Type B pancreatic cell (in vitro differentiated cells): ENCODE measurements at regions not wholly inside any gene's neighbourhood (a gene's known extent, or its start where the extent isn't known, plus 50 kb on each side); places are given as distances from the start of the nearest gene placed in this dataset.

Experiments used
- DNase-seq: peaks from one replicate; pipeline ENCODE4 v3.0.0; 2021; ENCODE audit warnings: mixed read lengths; ENCODE audit not compliant: unreplicated experiment; ENCODE audit errors: extremely low spot score
- H3K27ac Mint-ChIP-seq: 2 replicates; pipeline ENCODE4 v1.8.0; 2021; ENCODE audit warnings: mild to moderate bottlenecking, mixed read lengths
- H3K27me3 Mint-ChIP-seq: 2 replicates; pipeline ENCODE4 v1.8.0; 2021; ENCODE audit warnings: mixed read lengths
- H3K36me3 Mint-ChIP-seq: 2 replicates; pipeline ENCODE4 v1.8.0; 2021; ENCODE audit warnings: mixed read lengths
- H3K4me1 Mint-ChIP-seq: one replicate; pipeline ENCODE4 v1.8.0; 2021; ENCODE audit warnings: mixed read lengths; ENCODE audit not compliant: unreplicated experiment
- H3K4me3 Mint-ChIP-seq: 2 replicates; pipeline ENCODE4 v1.8.0; 2021; ENCODE audit warnings: mild to moderate bottlenecking, mixed read lengths
- H3K9me3 Mint-ChIP-seq: 2 replicates; pipeline ENCODE4 v1.8.0; 2021; ENCODE audit warnings: mixed read lengths
- CTCF ChIP-seq: fragments of 200-600 bp; sonication (generic); conservative IDR thresholded peaks from 2 replicates; pipeline ENCODE4 v1.5.0; 2021; ENCODE audit warnings: antibody characterized with exemption, mild to moderate bottlenecking

DNA sequence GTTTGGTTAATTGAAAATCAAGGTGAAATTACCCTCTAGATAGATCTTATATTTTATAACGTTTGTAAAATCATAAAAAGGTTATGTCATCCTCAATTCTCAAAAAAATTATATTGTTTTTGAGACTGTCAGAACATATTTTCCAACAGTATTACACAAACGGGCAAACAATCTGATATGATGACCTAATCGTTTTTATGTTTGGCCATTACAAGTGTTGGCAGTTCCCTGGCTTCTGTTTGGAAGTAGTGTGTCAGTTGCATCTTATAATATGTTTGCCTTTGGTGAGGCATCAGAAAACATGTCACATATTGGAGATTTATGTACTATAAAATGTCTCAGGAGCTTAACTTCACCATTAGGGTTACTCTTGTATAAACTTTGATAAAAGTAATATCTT, 308.1 kb upstream of the EPHA7 start:
- no peak for DNase-seq
- H3K9me3 Mint-ChIP-seq: peaks cover 4% of the 10 kb centered on the region
- TF ChIP-seq CTCF: no peak
- H3K4me1 Mint-ChIP-seq: no peaks in the 10 kb centered on the region
- H3K4me3 Mint-ChIP-seq: no peak overlapping the region
- no peak overlapping the region for H3K27ac Mint-ChIP-seq
- H3K27me3 Mint-ChIP-seq: no peaks in the 10 kb centered on the region
- no peaks in the 10 kb centered on the region for H3K36me3 Mint-ChIP-seq

DNA sequence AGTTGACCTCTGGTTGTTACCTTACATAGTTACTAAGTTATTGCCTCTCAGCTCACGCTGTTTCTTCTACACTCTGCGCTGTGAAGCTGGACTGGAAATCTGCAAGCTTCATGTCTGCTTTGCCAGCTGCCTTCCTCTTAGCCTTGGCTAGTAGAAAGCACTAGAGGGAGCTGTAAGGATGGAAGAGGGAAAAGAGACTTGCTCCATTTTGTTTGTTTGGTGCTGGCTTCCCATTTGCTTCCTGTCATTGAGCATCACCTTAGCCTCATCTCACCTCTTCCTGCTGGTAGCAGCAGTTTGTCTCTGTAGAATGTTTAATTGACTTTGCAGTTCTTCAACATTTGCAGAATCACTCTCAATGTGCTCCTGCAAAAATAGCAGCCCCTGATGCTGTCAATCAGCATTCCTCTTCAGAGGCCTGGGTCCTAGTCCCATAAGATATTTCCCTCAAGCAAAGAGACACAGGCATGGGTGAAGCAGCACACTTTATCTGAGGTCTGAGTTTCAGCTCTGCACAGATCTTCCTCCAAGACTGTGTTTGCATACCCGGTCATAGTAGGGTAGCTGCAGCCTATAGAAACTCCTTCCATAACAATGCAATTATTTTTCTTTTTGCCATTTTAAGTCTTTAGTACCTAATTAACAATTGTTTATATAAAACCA, 302.2 kb upstream of the EPHA7 start:
- Mint-ChIP-seq H3K9me3 (no peaks in the 10 kb centered on the region), H3K4me3 (no peak overlapping the region), H3K36me3 (no peaks in the 10 kb centered on the region), H3K27ac (peak overlapping the region; percentile 2), H3K4me1 (peaks cover 7% of the 10 kb centered on the region), H3K27me3 (no peaks in the 10 kb centered on the region)
- no peak for DNase-seq
- peak; percentile 72 for TF ChIP-seq CTCF

- no peak for TF ChIP-seq CTCF
- H3K36me3 Mint-ChIP-seq: no peaks in the 10 kb centered on the region
- H3K27me3 Mint-ChIP-seq: no peaks in the 10 kb centered on the region
- peaks cover 9% of the 10 kb centered on the region for H3K9me3 Mint-ChIP-seq
- no peaks in the 10 kb centered on the region for H3K4me1 Mint-ChIP-seq
- no peak overlapping the region for H3K27ac Mint-ChIP-seq
- no peak for DNase-seq
- no peak overlapping the region for H3K4me3 Mint-ChIP-seq
These were observed 294.6 kb upstream of the EPHA7 start for GRCh38 chr6:93713974-93714373.

GRCh38 chr6:93703431-93703830, 284.1 kb upstream of the EPHA7 start:
- no peak overlapping the region for H3K4me3 Mint-ChIP-seq
- H3K36me3 Mint-ChIP-seq: no peaks in the 10 kb centered on the region
- no peaks in the 10 kb centered on the region for H3K27me3 Mint-ChIP-seq
- no peak for DNase-seq
- H3K4me1 Mint-ChIP-seq: no peaks in the 10 kb centered on the region
- H3K27ac Mint-ChIP-seq: no peak overlapping the region
- H3K9me3 Mint-ChIP-seq: peaks cover 8% of the 10 kb centered on the region
- TF ChIP-seq CTCF: no peak

DNA sequence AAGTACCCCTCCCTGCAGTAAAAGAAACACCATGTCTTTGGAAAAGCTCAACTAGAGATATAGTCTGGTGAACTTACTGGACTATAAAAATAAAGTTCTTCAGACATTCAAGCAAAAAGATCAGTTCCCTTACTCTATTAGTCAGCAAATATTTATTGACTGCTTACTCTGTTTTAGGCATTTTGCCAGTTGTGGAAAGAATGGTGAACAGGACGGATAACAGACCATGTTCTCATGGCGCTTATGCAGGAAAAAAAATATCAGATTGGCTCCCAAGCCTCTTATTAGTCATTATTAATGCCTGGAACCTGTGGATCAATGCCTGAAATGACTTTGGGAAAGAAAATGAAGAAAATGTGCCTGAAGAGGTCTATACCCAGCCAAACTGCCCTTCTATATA, 282.2 kb upstream of the EPHA7 start:
- no peak for TF ChIP-seq CTCF
- no peak for DNase-seq
- Mint-ChIP-seq H3K27ac (no peak overlapping the region), H3K9me3 (peaks cover under 1% of the 10 kb centered on the region), H3K36me3 (no peaks in the 10 kb centered on the region), H3K27me3 (no peaks in the 10 kb centered on the region), H3K4me3 (no peak overlapping the region), H3K4me1 (no peaks in the 10 kb centered on the region)

DNA sequence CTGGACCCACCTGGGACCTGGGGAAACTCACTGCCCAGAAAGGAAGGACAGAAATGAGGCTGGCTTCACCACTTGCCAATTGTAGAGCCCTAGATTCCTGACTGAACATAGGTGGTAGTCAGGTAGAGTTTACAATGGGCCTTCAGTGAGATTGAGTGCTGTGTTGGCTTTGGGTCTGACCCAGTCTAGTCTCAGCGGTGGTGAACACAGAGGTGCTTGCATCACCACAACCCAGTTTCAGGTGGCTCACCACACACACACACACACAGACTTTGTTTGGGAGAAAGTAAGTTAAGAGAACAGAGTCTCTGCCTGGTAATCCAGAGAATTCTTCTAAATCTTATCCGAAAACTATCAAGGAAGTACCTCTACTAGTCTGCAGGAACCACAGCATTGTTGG, 266.1 kb upstream of the EPHA7 start:
- H3K36me3 Mint-ChIP-seq: no peaks in the 10 kb centered on the region
- no peak overlapping the region for H3K27ac Mint-ChIP-seq
- no peak for TF ChIP-seq CTCF
- H3K9me3 Mint-ChIP-seq: no peaks in the 10 kb centered on the region
- no peaks in the 10 kb centered on the region for H3K27me3 Mint-ChIP-seq
- no peaks in the 10 kb centered on the region for H3K4me1 Mint-ChIP-seq
- no peak overlapping the region for H3K4me3 Mint-ChIP-seq
- no peak for DNase-seq
